OCI-LY1 (cell line): ENCODE measurements at regions not wholly inside any gene's neighbourhood (a gene's known extent, or its start where the extent isn't known, plus 50 kb on each side); places are given as distances from the start of the nearest gene placed in this dataset.

ENCODE experiments used
- H2AFZ ChIP-seq: fragments of 200-600 bp; sonication (generic), shearing (Covaris generic); 2 replicates; pipeline ENCODE4 v1.6.0; 2014; ENCODE audit warnings: antibody characterized with exemption, mild to moderate bottlenecking, low read length
- H3F3A ChIP-seq: fragments of 200-600 bp; sonication (generic), shearing (Covaris generic); 2 replicates; pipeline ENCODE4 v1.6.0; 2014; ENCODE audit warnings: mild to moderate bottlenecking, antibody characterized with exemption, low read length, moderate library complexity; ENCODE audit not compliant: insufficient read depth
- H3K27ac ChIP-seq: fragments of 200-600 bp; sonication (generic); 2 replicates; pipeline ENCODE4 v1.5.1; 2014; ENCODE audit warnings: low read length, mixed run types, mild to moderate bottlenecking, low read depth; ENCODE audit not compliant: poor library complexity, severe bottlenecking
- H3K27me3 ChIP-seq: fragments of 200-600 bp; sonication (generic); 2 replicates; pipeline ENCODE4 v1.6.0; 2014; ENCODE audit warnings: antibody characterized with exemption, mild to moderate bottlenecking, low read length, moderate library complexity; ENCODE audit not compliant: insufficient read depth
- H3K36me3 ChIP-seq: fragments of 200-600 bp; sonication (generic); 2 replicates; pipeline ENCODE4 v1.6.1; 2014; ENCODE audit warnings: mild to moderate bottlenecking, antibody characterized with exemption, low read length, moderate library complexity, mixed read lengths; ENCODE audit not compliant: insufficient read depth
- H3K4me1 ChIP-seq: fragments of 200-600 bp; sonication (generic); 2 replicates; pipeline ENCODE4 v1.5.1; 2014; ENCODE audit warnings: mild to moderate bottlenecking, low read length, moderate library complexity; ENCODE audit not compliant: insufficient read depth, severe bottlenecking
- H3K4me2 ChIP-seq: fragments of 200-600 bp; sonication (generic), shearing (Covaris generic); 2 replicates; pipeline ENCODE4 v1.6.1; 2014; ENCODE audit warnings: low read length
- H3K4me3 ChIP-seq: fragments of 200-600 bp; sonication (generic); 2 replicates; pipeline ENCODE4 v1.5.1; 2014; ENCODE audit warnings: low read length, low read depth, mild to moderate bottlenecking, mixed read lengths; ENCODE audit not compliant: poor library complexity, severe bottlenecking
- H3K79me2 ChIP-seq: fragments of 200-600 bp; shearing (Covaris generic); 2 replicates; pipeline ENCODE4 v1.6.1; 2016; ENCODE audit warnings: mixed run types, low read length, mixed read lengths; ENCODE audit not compliant: insufficient read depth
- H3K9ac ChIP-seq: fragments of 200-600 bp; sonication (generic), shearing (Covaris generic); 2 replicates; pipeline ENCODE4 v1.6.1; 2014; ENCODE audit warnings: mild to moderate bottlenecking, low read length, mixed read lengths
- H3K9me2 ChIP-seq: fragments of 200-600 bp; sonication (generic), shearing (Covaris generic); 2 replicates; pipeline ENCODE4 v1.6.1; 2014; ENCODE audit warnings: low read depth, mild to moderate bottlenecking, low read length, mixed read lengths
- H3K9me3 ChIP-seq: fragments of 200-600 bp; shearing (Covaris generic); 2 replicates; pipeline ENCODE4 v1.6.1; 2014; ENCODE audit warnings: low read length, mixed read lengths
- H4K20me1 ChIP-seq: fragments of 200-600 bp; sonication (generic), shearing (Covaris generic); 2 replicates; pipeline ENCODE4 v1.6.0; 2016; ENCODE audit warnings: mild to moderate bottlenecking, low read length; ENCODE audit not compliant: insufficient read depth
- CTCF ChIP-seq: fragments of 200-600 bp; sonication (generic), shearing (Covaris generic); IDR thresholded peaks from 2 replicates; pipeline ENCODE4 v1.5.1; 2017; ENCODE audit warnings: mild to moderate bottlenecking, antibody characterized with exemption, low read length, moderate library complexity, mixed read lengths
- EZH2 ChIP-seq: fragments of 200-600 bp; sonication (generic), shearing (Covaris generic); IDR thresholded peaks from 2 replicates; pipeline ENCODE4 v1.8.0; 2017; ENCODE audit warnings: borderline replicate concordance, mixed run types, mild to moderate bottlenecking, antibody characterized with exemption, low read length, moderate library complexity, mixed read lengths

GRCh38 chr2:41771710-41772109 lies 276.1 kb upstream of the PKDCC start:
- no peaks in the 10 kb centered on the region for H3F3A ChIP-seq
- H3K9me3 ChIP-seq, result no peaks in the 10 kb centered on the region
- no peak overlapping the region for H2AFZ ChIP-seq
- H3K4me3 ChIP-seq, result no peak overlapping the region
- H3K4me1 ChIP-seq, result no peaks in the 10 kb centered on the region
- no peaks in the 10 kb centered on the region for H4K20me1 ChIP-seq
- TF ChIP-seq CTCF, result no peak
- TF ChIP-seq EZH2, result no peak
- no peaks in the 10 kb centered on the region for H3K79me2 ChIP-seq
- no peaks in the 10 kb centered on the region for H3K9me2 ChIP-seq
- H3K9ac ChIP-seq, result no peak overlapping the region
- no peaks in the 10 kb centered on the region; the same call in none of the 2 replicates for H3K27me3 ChIP-seq
- no peak overlapping the region for H3K27ac ChIP-seq
- no peaks in the 10 kb centered on the region for H3K36me3 ChIP-seq
- H3K4me2 ChIP-seq, result no peak overlapping the region

GRCh38 chr2:41772697-41773096 lies 275.1 kb upstream of the PKDCC start:
- Histone ChIP-seq H3K27me3 (no peaks in the 10 kb centered on the region; the same call in none of the 2 replicates), H3K9me2 (no peaks in the 10 kb centered on the region), H3K4me2 (no peak overlapping the region), H3K9ac (no peak overlapping the region), H3K36me3 (no peaks in the 10 kb centered on the region), H2AFZ (no peak overlapping the region), H3K9me3 (no peaks in the 10 kb centered on the region), H3K79me2 (no peaks in the 10 kb centered on the region), H3K4me3 (no peak overlapping the region), H4K20me1 (no peaks in the 10 kb centered on the region), H3F3A (no peaks in the 10 kb centered on the region), H3K4me1 (no peaks in the 10 kb centered on the region), H3K27ac (no peak overlapping the region)
- TF ChIP-seq EZH2 (no peak), CTCF (no peak)

- TF ChIP-seq CTCF, result no peak
- no peak for TF ChIP-seq EZH2
- no peaks in the 10 kb centered on the region for H3K79me2 ChIP-seq
- no peaks in the 10 kb centered on the region for H3K9me2 ChIP-seq
- H3K4me1 ChIP-seq, result no peaks in the 10 kb centered on the region
- no peaks in the 10 kb centered on the region; the same call in none of the 2 replicates for H3K27me3 ChIP-seq
- no peak overlapping the region for H3K4me2 ChIP-seq
- H3K27ac ChIP-seq, result no peak overlapping the region
- no peak overlapping the region for H2AFZ ChIP-seq
- no peak overlapping the region for H3K9ac ChIP-seq
- H3F3A ChIP-seq, result no peaks in the 10 kb centered on the region
- H3K4me3 ChIP-seq, result no peak overlapping the region
- no peaks in the 10 kb centered on the region for H4K20me1 ChIP-seq
- H3K9me3 ChIP-seq, result no peaks in the 10 kb centered on the region
- no peaks in the 10 kb centered on the region for H3K36me3 ChIP-seq
Observed at GRCh38 chr2:41774011-41774605, 273.7 kb upstream of the PKDCC start.
